Posterior cingulate gyrus (tissue), 11 donors: ENCODE measurements at regions not wholly inside any gene's neighbourhood (a gene's known extent, or its start where the extent isn't known, plus 50 kb on each side); places are given as distances from the start of the nearest gene placed in this dataset.

Source experiments
- DNase-seq, 10 donors: peaks; one replicate each; pipeline versions ENCODE4 v3.0.0 to v3.0.0-alpha.2; 2020 to 2021; ENCODE audit warnings: mixed read lengths in 3 of 10
- intact Hi-C: fragments of 100-400 bp; cut with DNase I; formaldehyde crosslinking; loops from one replicate; pipeline ENCODE4 v1.15.1; 2023

DNA sequence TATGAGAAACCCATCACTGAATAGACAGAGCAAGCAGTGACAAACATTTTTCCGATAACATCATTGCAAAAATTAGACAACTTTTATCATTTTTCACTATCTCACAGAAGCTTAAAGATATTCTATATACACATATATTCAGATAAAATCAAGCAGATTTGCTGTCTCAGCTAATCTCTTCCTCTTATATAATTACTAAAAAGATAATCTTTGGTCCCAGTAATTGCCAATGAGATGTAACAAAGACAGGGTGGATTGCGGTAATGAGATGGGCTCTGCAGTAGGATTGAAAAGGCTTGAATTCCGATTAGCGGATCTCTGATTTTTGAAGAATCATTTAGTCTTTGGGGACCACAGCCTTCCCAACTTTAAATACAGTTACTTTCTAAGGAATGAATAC is 63.5 kb downstream of the SYT4 start:
- intact Hi-C loops = no loop called here
- DNase-seq = no peak

DNA sequence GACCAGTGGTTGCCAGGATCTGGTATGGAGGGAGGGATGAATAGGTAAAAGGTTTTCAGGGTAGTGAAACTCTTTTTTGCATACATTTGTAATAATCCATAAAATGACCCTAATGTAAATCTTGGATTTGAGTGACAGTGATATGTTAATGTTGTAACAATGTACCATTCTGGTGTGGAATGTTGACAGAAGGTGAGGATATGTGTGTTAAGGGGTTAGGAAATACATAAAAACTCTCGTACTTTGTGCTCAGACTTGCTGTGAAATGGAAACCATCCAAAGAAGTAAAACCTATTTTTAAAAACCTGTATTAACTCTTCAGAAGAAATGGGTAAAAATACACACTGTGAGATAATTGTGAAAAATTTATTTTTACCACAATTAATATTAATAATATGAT is 66.2 kb downstream of the SYT4 start:
- no peak for DNase-seq
- intact Hi-C loops = no loop called here

DNA sequence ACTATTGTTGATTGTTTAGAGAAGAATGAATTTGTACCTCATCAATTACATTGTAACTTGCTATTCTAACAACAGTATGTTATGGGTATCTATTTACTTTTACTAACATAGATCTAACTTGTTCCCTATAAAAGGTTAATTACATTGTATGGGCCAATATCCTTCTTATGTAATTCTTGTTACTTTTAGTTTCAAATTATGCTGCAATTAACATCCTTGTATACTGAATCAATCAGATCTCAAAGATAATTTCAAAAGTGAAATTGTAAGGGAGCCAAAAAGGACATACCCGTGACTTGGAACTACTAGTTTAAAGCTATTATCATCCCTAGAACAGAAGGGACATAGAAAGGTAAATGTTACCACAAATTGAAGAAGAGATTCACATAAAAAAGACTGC is 79.9 kb upstream of the RIT2 start:
- intact Hi-C loops = no loop called here
- DNase-seq = no peak

DNA sequence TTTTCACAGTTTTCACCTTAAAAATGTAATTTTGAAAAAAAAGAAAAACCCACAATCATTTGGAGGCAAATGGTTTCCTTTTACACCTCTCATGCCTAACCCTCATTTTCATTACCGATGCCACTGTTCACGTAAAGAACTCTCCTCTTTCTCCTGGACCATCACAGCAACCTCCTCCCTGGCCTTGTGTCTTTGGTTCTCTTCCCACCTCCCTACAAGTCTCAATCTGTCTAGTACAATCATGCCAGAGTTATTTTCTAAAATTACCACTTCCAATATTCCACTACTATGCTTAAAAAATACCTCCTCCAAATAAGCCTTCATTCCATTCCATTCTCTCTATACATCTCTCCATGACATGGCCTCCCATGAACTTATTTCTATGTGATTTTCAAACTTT is 77.9 kb upstream of the RIT2 start:
- no peak for DNase-seq
- intact Hi-C loops = no loop called here

DNA sequence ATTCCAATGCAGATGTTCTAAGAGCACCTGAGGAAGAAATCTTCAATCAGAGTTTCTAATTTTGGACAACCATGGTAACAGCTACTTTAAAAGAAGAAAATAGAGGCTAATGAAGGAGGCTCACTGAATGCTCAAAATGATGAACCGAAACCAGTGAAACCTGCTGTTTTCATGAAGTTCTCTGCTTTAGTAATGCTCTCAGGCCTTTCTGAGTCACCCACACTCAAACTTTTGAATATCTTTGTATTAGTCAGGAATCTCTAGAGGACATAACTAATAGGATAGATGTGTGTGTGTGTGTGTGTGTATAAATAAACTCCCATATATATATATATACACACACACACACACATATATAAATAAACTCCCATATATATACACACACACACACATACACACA is 76.9 kb upstream of the RIT2 start:
- intact Hi-C loops = no loop called here
- no peak for DNase-seq

DNA sequence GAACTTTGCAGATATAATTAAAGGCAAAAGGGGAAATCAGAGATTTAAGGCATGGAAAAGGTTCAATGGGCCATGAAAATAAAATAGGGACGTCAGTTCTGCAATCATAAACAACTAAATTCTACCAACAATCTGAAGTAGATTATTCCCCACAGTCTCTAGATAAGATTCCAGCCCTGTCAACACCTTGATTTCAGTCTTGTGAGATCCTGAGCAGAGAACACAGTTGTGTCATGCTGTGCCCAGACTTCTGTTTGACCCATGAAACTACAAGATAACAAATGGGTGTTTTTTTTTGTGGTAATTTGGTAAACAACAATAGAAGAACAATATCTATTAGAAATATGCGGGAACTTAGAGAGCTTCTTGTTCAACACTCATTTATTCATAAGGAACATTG is 66.2 kb upstream of the RIT2 start:
- no peak for DNase-seq
- intact Hi-C loops = loop anchor here (10.0 kb wide), 1 partner anchor 53 kb away; no protein-coding TSS in a partner anchor

DNA sequence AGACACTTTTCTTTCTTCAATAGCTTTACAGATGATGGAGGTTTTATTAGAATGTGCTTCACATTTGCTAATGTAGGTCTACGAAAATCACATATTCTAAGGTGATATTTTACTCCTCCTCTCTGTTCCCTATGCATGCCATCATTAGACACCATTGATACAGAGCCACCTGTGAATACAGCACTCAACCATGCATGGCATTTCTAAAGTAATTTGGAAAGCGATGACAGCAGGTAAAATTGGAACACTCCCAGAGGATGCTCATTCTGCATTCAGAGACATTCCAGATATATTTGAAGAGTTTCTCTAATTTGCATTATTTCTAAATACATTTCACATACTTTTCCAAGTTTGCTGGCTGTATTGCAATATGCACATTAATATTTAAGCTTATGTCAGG is 65.3 kb upstream of the RIT2 start:
- intact Hi-C loops = loop anchor here (10.0 kb wide), 1 partner anchor 54 kb away; no protein-coding TSS in a partner anchor
- DNase-seq = no peak

DNA sequence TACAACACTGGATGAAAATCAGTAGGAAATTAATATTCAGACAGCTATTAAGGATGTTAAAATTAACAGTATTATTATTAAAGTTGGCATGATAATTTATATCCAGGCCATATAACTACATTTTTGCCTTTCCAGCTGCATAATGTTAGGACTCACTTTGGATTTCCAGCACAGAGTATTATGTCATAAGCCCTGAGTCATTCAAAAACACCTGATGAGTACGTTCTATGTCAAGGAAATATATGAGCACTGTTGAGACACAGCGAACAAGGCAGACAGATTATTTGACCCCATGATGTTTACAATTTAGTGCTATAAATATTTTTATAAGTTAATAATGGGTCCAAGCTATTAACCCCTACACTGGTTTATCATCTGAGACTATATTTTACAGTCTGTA is 59.8 kb upstream of the RIT2 start:
- no peak for DNase-seq
- intact Hi-C loops = no loop called here

DNA sequence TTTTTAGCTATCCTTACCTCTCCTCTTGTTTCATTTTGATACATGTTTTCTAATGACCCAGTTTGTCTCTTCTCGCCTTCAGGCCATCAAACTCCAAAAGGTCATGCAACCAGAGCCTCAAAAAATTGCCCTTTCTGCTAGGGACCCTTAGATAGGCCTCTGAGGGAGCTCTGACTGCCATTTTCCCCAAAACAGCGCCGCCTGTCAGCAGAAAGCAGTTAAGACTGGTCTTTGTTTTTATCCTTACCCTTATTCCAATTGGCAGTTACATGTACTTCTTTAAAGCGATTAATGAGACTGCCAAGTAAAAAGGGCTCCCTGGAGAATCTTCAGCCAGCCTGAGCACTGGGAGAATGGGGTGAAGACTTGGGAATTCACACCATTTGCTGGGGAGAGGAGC is 55.1 kb upstream of the RIT2 start:
- DNase-seq = no peak
- intact Hi-C loops = no loop called here
